Omental fat pad (tissue), 3 donors: ENCODE measurements at regions not wholly inside any gene's neighbourhood (a gene's known extent, or its start where the extent isn't known, plus 50 kb on each side); places are given as distances from the start of the nearest gene placed in this dataset.

Source experiments
- ATAC-seq: fragments of 150-250 bp; one replicate; pipeline ENCODE4 v1.9.1; 2016; ENCODE audit warnings: mild to moderate bottlenecking, moderate library complexity; ENCODE audit not compliant: low FRiP score
- DNase-seq: peaks from one replicate; pipeline ENCODE4 v3.0.0-alpha.2; 2019; ENCODE audit warnings: low spot score
- CTCF ChIP-seq, 3 donors: fragments of 450-650 bp; IDR thresholded peaks; one replicate each; pipeline ENCODE4 v1.5.1; 2016 to 2017; ENCODE audit warnings: antibody characterized with exemption in 3 of 3, mild to moderate bottlenecking in 3 of 3, moderate library complexity in 2 of 3

- no peak for ATAC-seq
- no peak for DNase-seq
- no peak for TF ChIP-seq CTCF (IDR thresholded peaks at IDR 0.05)
These were observed 71.3 kb downstream of the SCG2 start for GRCh38 chr2:223530811-223531210.

- TF ChIP-seq CTCF (IDR thresholded peaks at IDR 0.05): no peak
- ATAC-seq (no peak), DNase-seq (no peak)
These were observed 70.0 kb downstream of the SCG2 start for GRCh38 chr2:223532161-223532560.

GRCh38 chr2:223532712-223533111 is 69.4 kb downstream of the SCG2 start:
- no peak for TF ChIP-seq CTCF (IDR thresholded peaks at IDR 0.05)
- DNase-seq (no peak), ATAC-seq (no peak)

GRCh38 chr2:223536546-223536945 is 65.6 kb downstream of the SCG2 start:
- no peak for TF ChIP-seq CTCF (IDR thresholded peaks at IDR 0.05)
- ATAC-seq: no peak
- DNase-seq: no peak

GRCh38 chr2:223537115-223537514 is 65.0 kb downstream of the SCG2 start:
- TF ChIP-seq CTCF (IDR thresholded peaks at IDR 0.05): no peak
- ATAC-seq: no peak
- DNase-seq: no peak

- DNase-seq (no peak), ATAC-seq (peak; percentile 56)
- TF ChIP-seq CTCF (IDR thresholded peaks at IDR 0.05): no peak
These were observed 64.2 kb downstream of the SCG2 start for GRCh38 chr2:223537651-223538601.

GRCh38 chr2:223538920-223539440 is 63.2 kb downstream of the SCG2 start:
- ATAC-seq (no peak), DNase-seq (no peak)
- no peak for TF ChIP-seq CTCF (IDR thresholded peaks at IDR 0.05)
